Thyroid gland (tissue), 4 donors: ENCODE measurements at regions not wholly inside any gene's neighbourhood (a gene's known extent, or its start where the extent isn't known, plus 50 kb on each side); places are given as distances from the start of the nearest gene placed in this dataset.

Experiments
- DNase-seq, 2 donors: peaks; one replicate each; pipeline ENCODE4 v3.0.0-alpha.2; 2019
- H3K27ac ChIP-seq, 3 donors: fragments of 200-600 bp; sonication (generic); 1 replicate in 2 of 3; 2 replicates in 1 of 3; pipeline ENCODE4 v1.5.1; 2016 to 2019; ENCODE audit warnings: mild to moderate bottlenecking in 1 of 3, moderate library complexity in 1 of 3
- H3K27me3 ChIP-seq: fragments of 200-600 bp; sonication (generic); one replicate; pipeline ENCODE4 v1.5.1; 2019
- H3K36me3 ChIP-seq, 2 donors: fragments of 200-600 bp; sonication (generic); one replicate each; pipeline ENCODE4 v1.5.1; 2016 to 2019
- H3K4me1 ChIP-seq, 2 donors: fragments of 200-600 bp; sonication (generic); one replicate each; pipeline ENCODE4 v1.5.1; 2017 to 2019
- H3K4me3 ChIP-seq, 3 donors: fragments of 200-600 bp; sonication (generic); replicated peaks in 1 of 3; 1 replicate in 2 of 3; 2 replicates in 1 of 3; pipeline ENCODE4 v1.5.1; 2016; ENCODE audit warnings: mild to moderate bottlenecking in 1 of 3
- H3K9me3 ChIP-seq: fragments of 200-600 bp; sonication (generic); one replicate; pipeline ENCODE4 v1.5.1; 2017
- CTCF ChIP-seq, 6 experiments: fragments of 200-600 bp in 3 of 6; fragments of 450-650 bp in 3 of 6; sonication (generic) in 3 of 6; IDR thresholded peaks; one replicate each; pipeline ENCODE4 v1.5.1; 2016 to 2019; ENCODE audit warnings: antibody characterized with exemption in 6 of 6, mild to moderate bottlenecking in 2 of 6, inconsistent platforms in 1 of 6, moderate library complexity in 1 of 6
- POLR2A ChIP-seq, 2 donors: fragments of 450-650 bp; IDR thresholded peaks; one replicate each; pipeline ENCODE4 v1.6.1; 2017; ENCODE audit warnings: antibody characterized with exemption in 2 of 2, mild to moderate bottlenecking in 2 of 2, moderate library complexity in 1 of 2
- WGBS, 2 donors: methylation state at CpG; one replicate each; pipeline ENCODE4 v1.1.5; 2017; 5-methylcytosine and 5-hydroxymethylcytosine counted together
- intact Hi-C: fragments of 100-400 bp; cut with DNase I; formaldehyde crosslinking; loops from one replicate; pipeline ENCODE4 v1.15.1; 2023

- TF ChIP-seq POLR2A (IDR thresholded peaks at IDR 0.05), result no peak
- no peak for TF ChIP-seq CTCF (IDR thresholded peaks at IDR 0.05)
- no peaks in the 10 kb centered on the region for H3K27me3 ChIP-seq
- no peaks in the 10 kb centered on the region for H3K36me3 ChIP-seq
- H3K4me1 ChIP-seq, result no peaks in the 10 kb centered on the region
- H3K9me3 ChIP-seq, result no peaks in the 10 kb centered on the region
- WGBS, 2 donors, result 41 to 68% methylated on average over 3 of the region's 3 CpGs
- intact Hi-C loops, result no loop called here
- DNase-seq, result no peak
- no peak overlapping the region for H3K27ac ChIP-seq
- H3K4me3 ChIP-seq, result no peak overlapping the region
These were observed 98.5 kb upstream of the XPO1 start for GRCh38 chr2:61636686-61637085.

- no peak overlapping the region for H3K27ac ChIP-seq
- no peaks in the 10 kb centered on the region for H3K4me1 ChIP-seq
- no peak for DNase-seq
- H3K27me3 ChIP-seq, result no peaks in the 10 kb centered on the region
- WGBS, 2 donors, result 78 to 91% methylated on average over 5 of the region's 5 CpGs
- H3K9me3 ChIP-seq, result no peaks in the 10 kb centered on the region
- intact Hi-C loops, result no loop called here
- H3K4me3 ChIP-seq, result no peak overlapping the region
- no peak for TF ChIP-seq POLR2A (IDR thresholded peaks at IDR 0.05)
- TF ChIP-seq CTCF (IDR thresholded peaks at IDR 0.05), result no peak
- no peaks in the 10 kb centered on the region for H3K36me3 ChIP-seq
These were observed 96.4 kb upstream of the XPO1 start for GRCh38 chr2:61634512-61634911.

- H3K4me1 ChIP-seq, result no peaks in the 10 kb centered on the region
- TF ChIP-seq POLR2A (IDR thresholded peaks at IDR 0.05) (no peak), CTCF (IDR thresholded peaks at IDR 0.05) (peak in 2 of 6 experiments; percentile 7 to 15)
- no peaks in the 10 kb centered on the region for H3K27me3 ChIP-seq
- no peaks in the 10 kb centered on the region for H3K36me3 ChIP-seq
- no peak overlapping the region for H3K4me3 ChIP-seq
- H3K9me3 ChIP-seq, result no peaks in the 10 kb centered on the region
- no peak overlapping the region for H3K27ac ChIP-seq
- intact Hi-C loops, result no loop called here
- no peak for DNase-seq
- 77 to 85% methylated on average over 2 of the region's 2 CpGs for WGBS, 2 donors
These were observed 95.1 kb upstream of the XPO1 start for GRCh38 chr2:61633250-61633649.

- H3K27me3 ChIP-seq, result no peaks in the 10 kb centered on the region
- H3K36me3 ChIP-seq, result no peaks in the 10 kb centered on the region
- TF ChIP-seq POLR2A (IDR thresholded peaks at IDR 0.05) (no peak), CTCF (IDR thresholded peaks at IDR 0.05) (no peak)
- no peaks in the 10 kb centered on the region for H3K4me1 ChIP-seq
- H3K4me3 ChIP-seq, result no peak overlapping the region
- WGBS, 2 donors, result 56 to 63% methylated on average over 16 to 17 of the region's 17 CpGs
- peak overlapping the region in 1 of 3 donors; percentile 52 for H3K27ac ChIP-seq
- DNase-seq, result peak; percentile 48 to 71
- intact Hi-C loops, result no loop called here
- H3K9me3 ChIP-seq, result no peaks in the 10 kb centered on the region
These were observed 94.4 kb upstream of the XPO1 start for GRCh38 chr2:61632276-61633169.

- H3K9me3 ChIP-seq, result no peaks in the 10 kb centered on the region
- no peak for DNase-seq
- intact Hi-C loops, result no loop called here
- no peaks in the 10 kb centered on the region for H3K36me3 ChIP-seq
- H3K4me3 ChIP-seq, result no peak overlapping the region
- TF ChIP-seq POLR2A (IDR thresholded peaks at IDR 0.05), result no peak
- no peak for TF ChIP-seq CTCF (IDR thresholded peaks at IDR 0.05)
- 94 to 97% methylated on average over 2 of the region's 2 CpGs for WGBS, 2 donors
- no peaks in the 10 kb centered on the region for H3K4me1 ChIP-seq
- no peaks in the 10 kb centered on the region for H3K27me3 ChIP-seq
- H3K27ac ChIP-seq, result no peak overlapping the region
These were observed 93.2 kb upstream of the XPO1 start for GRCh38 chr2:61631321-61631720.
